Endodermal cell (in vitro differentiated cells): ENCODE measurements at regions not wholly inside any gene's neighbourhood (a gene's known extent, or its start where the extent isn't known, plus 50 kb on each side); places are given as distances from the start of the nearest gene placed in this dataset.

ENCODE experiments used
- DNase-seq: peaks from one replicate; pipeline ENCODE4 v3.0.0-alpha.2; 2017
- H3K27ac ChIP-seq: 2 replicates; pipeline ENCODE4 v1.5.1; 2013; ENCODE audit warnings: mild to moderate bottlenecking, low read depth, low read length, moderate library complexity
- H3K27me3 ChIP-seq: 2 replicates; pipeline ENCODE4 v1.6.1; 2013; ENCODE audit warnings: mild to moderate bottlenecking, low read length, moderate library complexity; ENCODE audit not compliant: insufficient read depth, control insufficient read depth, poor library complexity, severe bottlenecking
- H3K36me3 ChIP-seq: 2 replicates; pipeline ENCODE4 v1.7.0; 2013; ENCODE audit warnings: mild to moderate bottlenecking, low read length, moderate library complexity; ENCODE audit not compliant: control insufficient read depth, insufficient read depth
- H3K4me1 ChIP-seq: one replicate; pipeline ENCODE4 v1.7.0; 2013; ENCODE audit warnings: low read length; ENCODE audit not compliant: control insufficient read depth, insufficient read depth
- H3K4me3 ChIP-seq: 2 replicates; pipeline ENCODE4 v1.5.1; 2013; ENCODE audit warnings: mild to moderate bottlenecking, low read length, moderate library complexity
- H3K9ac ChIP-seq: 2 replicates; pipeline ENCODE4 v1.6.1; 2013; ENCODE audit warnings: mild to moderate bottlenecking, low read length, moderate library complexity; ENCODE audit not compliant: poor library complexity, severe bottlenecking; ENCODE audit errors: extremely low read depth
- H3K9me3 ChIP-seq: 2 replicates; pipeline ENCODE4 v1.6.1; 2013; ENCODE audit warnings: mild to moderate bottlenecking, low read length, moderate library complexity; ENCODE audit not compliant: control insufficient read depth
- H3K27ac Mint-ChIP-seq: 2 replicates; pipeline ENCODE4 v1.8.0; 2020; ENCODE audit warnings: mixed read lengths
- H3K27me3 Mint-ChIP-seq: 2 replicates; pipeline ENCODE4 v1.8.0; 2021; ENCODE audit warnings: mild to moderate bottlenecking, mixed read lengths; ENCODE audit not compliant: insufficient read depth
- H3K36me3 Mint-ChIP-seq: 2 replicates; pipeline ENCODE4 v1.8.0; 2020; ENCODE audit warnings: low read depth, mixed read lengths
- H3K4me1 Mint-ChIP-seq: 2 replicates; pipeline ENCODE4 v1.8.0; 2020; ENCODE audit warnings: mixed read lengths
- H3K4me3 Mint-ChIP-seq: 2 replicates; pipeline ENCODE4 v1.8.0; 2020; ENCODE audit warnings: mild to moderate bottlenecking, moderate library complexity, mixed read lengths
- H3K9me3 Mint-ChIP-seq: 2 replicates; pipeline ENCODE4 v1.8.0; 2020; ENCODE audit warnings: mild to moderate bottlenecking, mixed read lengths
- CTCF ChIP-seq: fragments of 200-600 bp; sonication (generic); conservative IDR thresholded peaks from 2 replicates; pipeline ENCODE4 v1.5.0; 2021; ENCODE audit warnings: antibody characterized with exemption, mild to moderate bottlenecking
- WGBS, 2 experiments: methylation state at CpG; one replicate each; pipeline versions ENCODE4 v1.1.5 to v1.1.7; 2013; ENCODE audit warnings: missing lambda C conversion rate in 2 of 2, mixed read lengths in 1 of 2; ENCODE audit not compliant: insufficient coverage in 1 of 2, insufficient read length in 1 of 2; 5-methylcytosine and 5-hydroxymethylcytosine counted together

DNA sequence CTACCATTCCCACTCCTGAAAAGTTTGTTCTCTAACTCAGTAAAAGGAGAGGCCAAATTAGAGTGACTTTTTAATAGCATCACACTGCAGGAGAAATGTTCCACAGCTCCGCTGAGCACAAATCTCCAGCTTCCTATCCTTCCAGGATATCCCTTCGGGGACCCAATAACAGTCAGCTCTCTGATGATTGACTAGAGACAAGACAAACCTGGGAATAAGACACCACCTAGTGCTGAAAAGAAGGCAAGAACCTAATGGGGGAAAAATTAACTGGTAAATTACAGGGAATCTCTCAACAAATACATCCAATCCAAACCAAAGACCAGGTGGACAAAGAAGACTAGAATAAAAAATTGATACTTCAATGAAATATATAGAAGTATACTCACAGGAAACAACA, 977.1 kb upstream of the SOX11 start:
- H3K36me3 ChIP-seq: no peaks in the 10 kb centered on the region
- peak; percentile 80 for TF ChIP-seq CTCF
- Mint-ChIP-seq H3K9me3 (peaks cover 14% of the 10 kb centered on the region), H3K4me3 (no peak overlapping the region), H3K36me3 (peaks cover 2% of the 10 kb centered on the region), H3K27ac (no peak overlapping the region), H3K27me3 (no peaks in the 10 kb centered on the region), H3K4me1 (no peaks in the 10 kb centered on the region)
- H3K9me3 ChIP-seq: peaks cover 12% of the 10 kb centered on the region
- H3K9ac ChIP-seq: no peak overlapping the region
- no peak for DNase-seq
- H3K27me3 ChIP-seq: no peaks in the 10 kb centered on the region
- H3K27ac ChIP-seq: no peak overlapping the region
- no peaks in the 10 kb centered on the region for H3K4me1 ChIP-seq
- 61 to 83% methylated on average over 1 to 2 of the region's 2 CpGs for WGBS, 2 experiments
- no peak overlapping the region for H3K4me3 ChIP-seq

- no peak for TF ChIP-seq CTCF
- H3K27ac ChIP-seq: no peak overlapping the region
- Mint-ChIP-seq H3K9me3 (peaks cover 14% of the 10 kb centered on the region), H3K4me1 (no peaks in the 10 kb centered on the region), H3K27ac (no peak overlapping the region), H3K4me3 (no peak overlapping the region), H3K36me3 (peaks cover 2% of the 10 kb centered on the region), H3K27me3 (no peaks in the 10 kb centered on the region)
- no peak overlapping the region for H3K9ac ChIP-seq
- no peak overlapping the region for H3K4me3 ChIP-seq
- WGBS, 2 experiments: 90 to 100% methylated on average over 2 to 4 of the region's 4 CpGs
- no peaks in the 10 kb centered on the region for H3K27me3 ChIP-seq
- H3K4me1 ChIP-seq: no peaks in the 10 kb centered on the region
- peaks cover 12% of the 10 kb centered on the region for H3K9me3 ChIP-seq
- H3K36me3 ChIP-seq: no peaks in the 10 kb centered on the region
- DNase-seq: no peak
These were observed 973.4 kb upstream of the SOX11 start for GRCh38 chr2:4718777-4719176.

DNA sequence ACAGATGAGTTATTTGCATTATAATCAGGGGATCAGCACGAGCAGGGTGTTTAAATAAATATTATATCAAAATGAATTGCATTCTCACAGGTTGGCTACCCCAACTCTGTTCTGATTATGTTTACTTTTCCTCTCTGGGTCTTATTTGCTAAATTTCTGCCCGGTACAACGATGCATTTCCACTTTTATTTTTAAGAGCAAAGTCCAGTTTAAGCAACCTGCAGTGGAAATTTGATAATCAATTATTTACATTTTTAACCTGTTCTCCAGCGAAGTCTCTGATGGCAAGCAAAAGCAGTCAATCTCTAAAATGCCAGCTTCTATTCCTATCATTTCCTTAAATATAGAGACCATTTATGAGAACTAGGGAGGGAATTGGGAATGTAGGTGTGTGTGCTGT, 966.6 kb upstream of the SOX11 start:
- Mint-ChIP-seq H3K36me3 (no peaks in the 10 kb centered on the region), H3K4me1 (no peaks in the 10 kb centered on the region), H3K9me3 (no peaks in the 10 kb centered on the region), H3K27me3 (no peaks in the 10 kb centered on the region), H3K27ac (no peak overlapping the region), H3K4me3 (no peak overlapping the region)
- Histone ChIP-seq H3K4me3 (no peak overlapping the region), H3K9me3 (no peaks in the 10 kb centered on the region), H3K27ac (no peak overlapping the region), H3K27me3 (no peaks in the 10 kb centered on the region), H3K9ac (no peak overlapping the region), H3K36me3 (no peaks in the 10 kb centered on the region), H3K4me1 (no peaks in the 10 kb centered on the region)
- no peak for DNase-seq
- 91 to 100% methylated on average over 2 to 4 of the region's 4 CpGs for WGBS, 2 experiments
- no peak for TF ChIP-seq CTCF
